ENCODE measurements at regions not wholly inside any gene's neighbourhood (a gene's known extent, or its start where the extent isn't known, plus 50 kb on each side); places are given as distances from the start of the nearest gene placed in this dataset.
A peak's percentile ranks its signal among the peaks of the same experiment; 100 is the strongest.

DNA sequence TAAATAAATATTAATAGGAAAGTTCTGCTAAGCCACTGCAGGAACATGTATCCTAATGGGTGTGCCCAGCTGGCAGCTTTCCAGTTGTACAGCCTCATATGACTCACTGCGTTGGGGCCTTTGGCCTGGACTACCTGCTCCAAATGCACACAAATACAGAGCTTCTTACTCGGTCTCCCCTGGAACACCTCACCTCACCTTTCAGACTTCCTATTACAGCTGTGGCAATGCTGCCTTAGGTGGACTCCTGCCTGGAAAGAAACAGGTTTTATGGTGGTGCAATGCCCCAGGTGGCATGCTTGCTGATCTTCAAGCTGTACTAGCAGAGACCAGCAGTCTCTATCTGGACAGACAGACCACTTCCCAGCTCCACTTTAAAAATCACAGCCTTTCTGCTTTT is 85.7 kb upstream of the EXOC1L start:
- H3K36me3 ChIP-seq (ENCODE audit: low read depth, low read length) = no peaks in the 10 kb centered on the region
- H4K20me1 ChIP-seq (ENCODE audit: low read length) = no peaks in the 10 kb centered on the region
- ChIA-PET POLR2A (ENCODE audit: unreplicated experiment) (interaction anchor here (0.9 kb wide), 2 partner anchors 163 to 388 kb away, joined by 3 to 4 read pairs; partner anchors contain the start of gene SRD5A3), CTCF (interaction anchor here (0.5 to 1.1 kb wide), 4 partner anchors 30 to 763 kb away, joined by 3 to 4 read pairs (median 4); no protein-coding TSS in a partner anchor)
- no peaks in the 10 kb centered on the region for H3K9me2 ChIP-seq (replicated peaks; ENCODE audit: low read length)
- intact Hi-C loops (cut with micrococcal nuclease) = loop anchor here (5.0 kb wide), 1 partner anchor 412 kb away; no protein-coding TSS in a partner anchor
- no TSS peak for BruUV-seq (replicated peaks)
- peak overlapping the region; percentile 52 for H3K4me2 ChIP-seq (ENCODE audit: low read length)
- H3K79me2 ChIP-seq (ENCODE audit: low read length) = no peaks in the 10 kb centered on the region
- H3K4me1 ChIP-seq (ENCODE audit: insufficient read depth, low read length) = peaks cover 15% of the 10 kb centered on the region
- H3K27me3 ChIP-seq (ENCODE audit: low read length) = no peaks in the 10 kb centered on the region
- ATAC-seq (peak; percentile 97), DNase-seq (peak; percentile 99)
- H3K27ac ChIP-seq (ENCODE audit: low read length) = peak overlapping the region; percentile 33
- no peak overlapping the region for H3K9ac ChIP-seq (ENCODE audit: low read length)
- H2AFZ ChIP-seq (ENCODE audit: low read length) = no peak overlapping the region
- H3F3A ChIP-seq (ENCODE audit: low read length, unreplicated experiment) = no peaks in the 10 kb centered on the region
- no peak overlapping the region for H3K4me3 ChIP-seq (ENCODE audit: low read length)
- TF ChIP-seq CTCF (conservative IDR thresholded peaks at IDR 0.05; ENCODE audit: low read depth, low read length) = no peak
- no peak for TF ChIP-seq EZH2phosphoT487 (IDR thresholded peaks at IDR 0.05; ENCODE audit: borderline replicate concordance, low read length)
- no peak for TF ChIP-seq EZH2 (IDR thresholded peaks at IDR 0.05; ENCODE audit: low read length, unreplicated experiment)
- no peaks in the 10 kb centered on the region for H3K9me3 ChIP-seq (ENCODE audit: low read length)

- no peak overlapping the region for H3K27ac ChIP-seq (ENCODE audit: low read length)
- intact Hi-C loops (cut with micrococcal nuclease) = loop anchor here (1.0 to 5.0 kb wide), 6 partner anchors 100 to 1414 kb away; partner anchors contain the start of gene NMU
- TF ChIP-seq EZH2phosphoT487 (IDR thresholded peaks at IDR 0.05; ENCODE audit: borderline replicate concordance, low read length) = no peak
- peak; percentile 77 for TF ChIP-seq CTCF (conservative IDR thresholded peaks at IDR 0.05; ENCODE audit: low read depth, low read length)
- no peak for TF ChIP-seq EZH2 (IDR thresholded peaks at IDR 0.05; ENCODE audit: low read length, unreplicated experiment)
- no peaks in the 10 kb centered on the region for H4K20me1 ChIP-seq (ENCODE audit: low read length)
- no peaks in the 10 kb centered on the region for H3K27me3 ChIP-seq (ENCODE audit: low read length)
- no peaks in the 10 kb centered on the region for H3K79me2 ChIP-seq (ENCODE audit: low read length)
- no peaks in the 10 kb centered on the region for H3K36me3 ChIP-seq (ENCODE audit: low read depth, low read length)
- no peak overlapping the region for H3K4me3 ChIP-seq (ENCODE audit: low read length)
- no peak overlapping the region for H2AFZ ChIP-seq (ENCODE audit: low read length)
- H3K9me3 ChIP-seq (ENCODE audit: low read length) = no peaks in the 10 kb centered on the region
- H3K9me2 ChIP-seq (replicated peaks; ENCODE audit: low read length) = no peaks in the 10 kb centered on the region
- peak; percentile 64 for DNase-seq
- CTCF ChIA-PET = interaction anchor here (0.5 to 1.0 kb wide), 3 partner anchors 187 to 553 kb away, joined by 3 to 5 read pairs (median 3); no protein-coding TSS in a partner anchor
- POLR2A ChIA-PET (ENCODE audit: unreplicated experiment) = interaction anchor here (0.6 kb wide), 1 partner anchor 191 kb away, joined by 7 read pairs; no protein-coding TSS in a partner anchor
- no TSS peak for BruUV-seq (replicated peaks)
- ATAC-seq = no peak
- H3K4me1 ChIP-seq (ENCODE audit: insufficient read depth, low read length) = peaks cover 15% of the 10 kb centered on the region
- no peak overlapping the region for H3K9ac ChIP-seq (ENCODE audit: low read length)
- no peak overlapping the region for H3K4me2 ChIP-seq (ENCODE audit: low read length)
- no peaks in the 10 kb centered on the region for H3F3A ChIP-seq (ENCODE audit: low read length, unreplicated experiment)
These were observed 82.9 kb upstream of the EXOC1L start for GRCh38 chr4:55736605-55737183.

- BruUV-seq (replicated peaks) = no TSS peak
- no peak for TF ChIP-seq CTCF (conservative IDR thresholded peaks at IDR 0.05; ENCODE audit: low read depth, low read length)
- no peak for TF ChIP-seq EZH2phosphoT487 (IDR thresholded peaks at IDR 0.05; ENCODE audit: borderline replicate concordance, low read length)
- TF ChIP-seq EZH2 (IDR thresholded peaks at IDR 0.05; ENCODE audit: low read length, unreplicated experiment) = no peak
- Histone ChIP-seq H2AFZ (ENCODE audit: low read length) (no peak overlapping the region), H3K27ac (ENCODE audit: low read length) (no peak overlapping the region), H3K4me1 (ENCODE audit: insufficient read depth, low read length) (no peaks in the 10 kb centered on the region), H3K9ac (ENCODE audit: low read length) (no peak overlapping the region), H3K79me2 (ENCODE audit: low read length) (no peaks in the 10 kb centered on the region), H3K27me3 (ENCODE audit: low read length) (no peaks in the 10 kb centered on the region), H3K36me3 (ENCODE audit: low read depth, low read length) (no peaks in the 10 kb centered on the region), H3K4me3 (ENCODE audit: low read length) (no peak overlapping the region), H4K20me1 (ENCODE audit: low read length) (no peaks in the 10 kb centered on the region), H3F3A (ENCODE audit: low read length, unreplicated experiment) (no peaks in the 10 kb centered on the region), H3K9me3 (ENCODE audit: low read length) (no peaks in the 10 kb centered on the region), H3K9me2 (replicated peaks; ENCODE audit: low read length) (no peaks in the 10 kb centered on the region), H3K4me2 (ENCODE audit: low read length) (no peak overlapping the region)
- CTCF ChIA-PET = no interaction called here
- intact Hi-C loops (cut with micrococcal nuclease) = no loop called here
- ATAC-seq (no peak), DNase-seq (peak; percentile 11)
- POLR2A ChIA-PET (ENCODE audit: unreplicated experiment) = no interaction called here
These were observed 76.9 kb upstream of the EXOC1L start for GRCh38 chr4:55742655-55743202.
